ENCODE measurements at regions not wholly inside any gene's neighbourhood (a gene's known extent, or its start where the extent isn't known, plus 50 kb on each side); places are given as distances from the start of the nearest gene placed in this dataset.

DNA sequence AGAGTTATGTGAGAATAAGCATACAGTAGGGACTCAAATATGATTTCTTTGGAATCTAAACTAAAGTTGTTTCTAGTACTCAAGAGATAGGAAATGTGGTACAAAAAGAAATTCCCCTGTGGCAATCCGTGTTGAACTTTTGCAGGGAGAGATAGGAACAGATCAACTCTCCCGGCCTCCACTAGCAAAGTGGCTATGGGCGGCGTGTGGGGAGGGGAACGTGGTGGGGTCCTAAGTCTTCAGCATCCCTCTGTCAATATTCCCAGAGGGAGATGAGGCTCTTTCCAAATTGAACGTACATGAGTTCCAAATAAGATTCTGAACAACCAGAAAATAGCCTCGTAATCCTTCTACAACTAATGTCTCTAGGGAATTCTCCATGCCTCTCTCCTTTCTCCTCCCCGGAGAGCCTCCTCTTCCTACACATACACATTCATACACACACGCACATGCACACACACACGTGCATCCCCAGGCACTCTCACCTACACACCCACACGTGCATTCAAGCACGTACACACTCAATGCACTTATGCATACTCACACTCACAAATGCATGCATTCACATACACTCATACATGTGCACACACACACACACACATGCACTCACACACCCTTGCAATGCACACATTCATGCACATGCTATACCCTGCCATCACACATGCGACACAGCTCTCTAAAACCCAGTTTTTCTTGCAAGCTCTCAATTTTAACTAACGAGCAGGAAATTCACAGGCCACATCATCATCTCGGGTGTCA is 244.8 kb downstream of the MAF start:
- no peak for DNase-seq (ENCODE audit: low read depth)
- TF ChIP-seq, protein P1, sequence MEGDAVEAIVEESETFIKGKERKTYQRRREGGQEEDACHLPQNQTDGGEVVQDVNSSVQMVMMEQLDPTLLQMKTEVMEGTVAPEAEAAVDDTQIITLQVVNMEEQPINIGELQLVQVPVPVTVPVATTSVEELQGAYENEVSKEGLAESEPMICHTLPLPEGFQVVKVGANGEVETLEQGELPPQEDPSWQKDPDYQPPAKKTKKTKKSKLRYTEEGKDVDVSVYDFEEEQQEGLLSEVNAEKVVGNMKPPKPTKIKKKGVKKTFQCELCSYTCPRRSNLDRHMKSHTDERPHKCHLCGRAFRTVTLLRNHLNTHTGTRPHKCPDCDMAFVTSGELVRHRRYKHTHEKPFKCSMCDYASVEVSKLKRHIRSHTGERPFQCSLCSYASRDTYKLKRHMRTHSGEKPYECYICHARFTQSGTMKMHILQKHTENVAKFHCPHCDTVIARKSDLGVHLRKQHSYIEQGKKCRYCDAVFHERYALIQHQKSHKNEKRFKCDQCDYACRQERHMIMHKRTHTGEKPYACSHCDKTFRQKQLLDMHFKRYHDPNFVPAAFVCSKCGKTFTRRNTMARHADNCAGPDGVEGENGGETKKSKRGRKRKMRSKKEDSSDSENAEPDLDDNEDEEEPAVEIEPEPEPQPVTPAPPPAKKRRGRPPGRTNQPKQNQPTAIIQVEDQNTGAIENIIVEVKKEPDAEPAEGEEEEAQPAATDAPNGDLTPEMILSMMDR (conservative IDR thresholded peaks at IDR 0.05; ENCODE audit: low read depth, low read length), result no peak
- no peak overlapping the region for H3K4me3 ChIP-seq (ENCODE audit: low read depth, low read length)

DNA sequence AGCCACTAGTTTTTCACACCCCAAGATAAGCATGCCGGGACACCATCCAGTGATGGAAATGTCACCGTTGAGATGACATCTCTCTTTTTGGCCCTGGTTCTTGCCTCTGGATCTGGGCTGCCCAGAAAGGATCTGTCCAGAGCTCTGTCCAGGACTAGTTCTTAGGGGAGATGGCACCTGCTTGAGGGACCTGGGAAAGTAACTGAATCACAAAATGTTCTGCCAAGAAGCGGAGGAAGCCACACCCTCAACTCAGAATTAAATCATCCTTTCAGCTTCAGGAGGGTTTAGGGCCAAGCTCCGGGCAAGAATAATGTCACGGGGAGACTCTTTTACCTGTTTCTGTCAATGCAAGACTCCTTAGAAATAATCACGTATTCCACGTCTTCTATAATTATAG is 248.6 kb downstream of the MAF start:
- no peak overlapping the region for H3K4me3 ChIP-seq (ENCODE audit: low read depth, low read length)
- TF ChIP-seq, protein P1 (conservative IDR thresholded peaks at IDR 0.05; ENCODE audit: low read depth, low read length), result no peak
- no peak for DNase-seq (ENCODE audit: low read depth)

DNA sequence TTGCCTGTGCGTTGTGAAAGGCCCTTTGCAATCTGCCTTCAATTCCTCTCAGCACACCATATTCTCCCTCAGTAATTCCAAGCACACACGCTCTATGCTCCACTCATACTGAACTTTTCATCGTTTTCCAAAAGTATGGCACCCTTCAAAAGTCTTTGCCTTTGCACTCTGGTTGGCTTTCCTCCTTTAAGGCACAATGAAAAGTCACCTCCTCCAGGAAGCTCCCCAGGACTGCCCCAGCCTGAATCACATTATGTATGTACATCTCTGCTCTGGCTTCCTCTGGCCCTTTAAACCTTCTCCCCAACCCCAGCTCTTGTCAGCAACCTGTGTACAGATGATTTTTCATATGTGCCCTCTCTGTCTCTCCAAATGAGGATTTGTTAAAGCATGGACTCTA is 250.7 kb downstream of the MAF start:
- no peak overlapping the region for H3K4me3 ChIP-seq (ENCODE audit: low read depth, low read length)
- TF ChIP-seq, protein P1 (conservative IDR thresholded peaks at IDR 0.05; ENCODE audit: low read depth, low read length), result no peak
- DNase-seq (ENCODE audit: low read depth), result no peak

DNA sequence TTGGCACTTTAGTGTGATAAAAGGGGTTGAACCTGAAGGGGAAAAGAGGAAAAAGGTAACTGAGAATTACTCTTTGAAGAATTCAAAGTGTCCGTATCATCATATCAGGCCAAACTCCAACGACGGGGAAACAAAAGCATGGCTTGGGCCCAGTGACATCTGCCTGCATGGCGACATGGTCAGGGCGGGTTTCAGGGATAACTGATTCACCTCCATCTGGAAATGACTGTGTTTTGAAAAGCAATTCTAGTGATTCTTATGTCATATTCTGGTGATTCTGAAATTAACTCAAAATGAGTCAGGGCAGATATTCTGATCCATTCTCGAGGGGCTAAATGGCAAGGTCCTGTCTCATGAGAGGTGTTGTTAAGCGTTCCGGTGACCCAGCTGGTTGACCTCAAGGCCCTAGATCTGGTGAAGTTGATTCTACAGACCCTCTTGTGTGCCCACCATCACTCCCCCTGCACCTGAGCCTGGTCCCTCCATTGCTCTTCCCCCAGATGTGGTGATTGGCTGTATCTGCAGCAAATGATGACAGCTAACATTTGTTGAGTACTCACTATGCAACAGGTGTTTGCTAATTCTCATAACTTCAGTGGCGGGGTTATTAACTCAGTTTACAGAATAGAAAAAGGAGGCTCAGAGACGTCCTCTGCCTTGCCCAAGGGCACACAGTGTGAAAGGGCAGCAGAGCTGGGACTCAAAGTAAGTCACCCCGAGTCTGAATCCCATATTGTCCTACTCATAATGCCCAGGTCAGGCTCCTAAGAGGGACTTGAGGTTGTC is 251.8 kb downstream of the MAF start:
- H3K4me3 ChIP-seq (ENCODE audit: low read depth, low read length), result no peak overlapping the region
- TF ChIP-seq, protein P1 (conservative IDR thresholded peaks at IDR 0.05; ENCODE audit: low read depth, low read length), result no peak
- no peak for DNase-seq (ENCODE audit: low read depth)

DNA sequence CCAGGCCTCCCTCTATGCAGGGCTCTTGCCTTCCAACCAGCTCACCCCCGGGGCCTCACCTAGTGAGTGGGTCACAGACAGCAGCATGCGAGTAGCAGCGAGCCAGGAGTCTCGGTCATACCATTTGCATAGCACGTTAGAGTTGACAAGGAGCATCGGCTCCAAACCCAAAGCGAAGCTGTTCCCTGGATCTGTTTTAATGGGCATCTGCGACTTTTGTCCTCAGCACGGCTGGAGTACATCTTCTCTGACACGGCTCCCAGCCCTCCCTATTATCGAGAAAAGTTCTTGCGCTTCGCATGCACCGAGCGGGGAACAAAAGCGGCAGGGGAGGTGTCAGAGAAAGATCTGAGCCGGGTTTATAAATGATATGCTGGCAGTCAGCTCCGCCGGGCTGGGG is 253.3 kb downstream of the MAF start:
- TF ChIP-seq, protein P1 (conservative IDR thresholded peaks at IDR 0.05; ENCODE audit: low read depth, low read length), result no peak
- no peak overlapping the region for H3K4me3 ChIP-seq (ENCODE audit: low read depth, low read length)

DNA sequence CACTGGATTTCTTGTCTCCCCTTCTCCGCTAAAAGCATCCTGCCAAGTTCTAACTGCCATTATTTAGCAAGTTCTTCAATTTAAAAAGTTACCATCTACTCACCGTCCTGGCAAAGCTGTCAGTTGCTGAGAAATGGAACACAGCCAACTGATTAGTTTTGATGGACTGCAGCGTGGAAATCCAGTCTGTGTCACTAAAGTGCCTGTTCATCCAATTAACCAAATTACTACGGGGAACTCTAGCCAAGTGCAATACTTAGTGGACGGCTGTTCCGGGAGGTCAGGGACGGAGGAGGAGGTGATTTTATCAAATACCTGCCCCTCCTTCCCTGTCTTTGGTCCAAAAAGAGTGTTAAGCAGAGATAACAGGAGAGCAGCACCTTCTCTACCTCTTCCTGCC is 260.7 kb downstream of the MAF start:
- TF ChIP-seq, protein P1 (conservative IDR thresholded peaks at IDR 0.05; ENCODE audit: low read depth, low read length), result no peak

More for the DNA sequence above, 253.3 kb downstream of the MAF start:
- DNase-seq (ENCODE audit: low read depth), result no peak

More for the DNA sequence above, 260.7 kb downstream of the MAF start:
- no peak for DNase-seq (ENCODE audit: low read depth)
- no peak overlapping the region for H3K4me3 ChIP-seq (ENCODE audit: low read depth, low read length)

All from epithelial cell of proximal tubule (primary cell).